ENCODE measurements at regions not wholly inside any gene's neighbourhood (a gene's known extent, or its start where the extent isn't known, plus 50 kb on each side); places are given as distances from the start of the nearest gene placed in this dataset.

DNA sequence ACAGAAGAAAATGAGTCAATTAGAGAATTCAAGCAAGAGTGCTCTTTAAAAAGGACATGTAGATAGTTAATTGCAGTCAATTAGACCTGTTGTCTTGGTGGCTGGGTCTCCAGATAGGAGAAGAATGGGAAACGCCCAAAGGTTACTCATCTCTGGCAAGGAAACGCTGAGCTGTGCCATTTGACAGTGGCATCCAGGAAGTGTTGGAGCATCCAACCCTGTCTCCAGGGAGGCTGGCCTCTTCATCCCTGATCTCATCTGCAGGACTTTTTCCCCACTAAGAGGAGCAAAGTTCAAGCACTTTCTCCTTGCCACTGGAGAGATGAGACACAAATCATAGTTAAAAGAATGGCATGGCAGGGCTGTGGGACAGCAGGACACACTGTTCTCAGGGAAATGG, 111.7 kb upstream of the MSX2 start:
- Histone ChIP-seq H3K4me3 (replicated peaks; ENCODE audit: insufficient read depth, low read length) (no peak overlapping the region), H3K27me3 (ENCODE audit: insufficient read depth, poor library complexity, severe bottlenecking) (no peaks in the 10 kb centered on the region), H3K27ac (replicated peaks) (no peak overlapping the region)
- DNase-seq (ENCODE audit: low read depth in 1 of 2, low spot score in 1 of 2) = no peak
- TF ChIP-seq, protein P1, sequence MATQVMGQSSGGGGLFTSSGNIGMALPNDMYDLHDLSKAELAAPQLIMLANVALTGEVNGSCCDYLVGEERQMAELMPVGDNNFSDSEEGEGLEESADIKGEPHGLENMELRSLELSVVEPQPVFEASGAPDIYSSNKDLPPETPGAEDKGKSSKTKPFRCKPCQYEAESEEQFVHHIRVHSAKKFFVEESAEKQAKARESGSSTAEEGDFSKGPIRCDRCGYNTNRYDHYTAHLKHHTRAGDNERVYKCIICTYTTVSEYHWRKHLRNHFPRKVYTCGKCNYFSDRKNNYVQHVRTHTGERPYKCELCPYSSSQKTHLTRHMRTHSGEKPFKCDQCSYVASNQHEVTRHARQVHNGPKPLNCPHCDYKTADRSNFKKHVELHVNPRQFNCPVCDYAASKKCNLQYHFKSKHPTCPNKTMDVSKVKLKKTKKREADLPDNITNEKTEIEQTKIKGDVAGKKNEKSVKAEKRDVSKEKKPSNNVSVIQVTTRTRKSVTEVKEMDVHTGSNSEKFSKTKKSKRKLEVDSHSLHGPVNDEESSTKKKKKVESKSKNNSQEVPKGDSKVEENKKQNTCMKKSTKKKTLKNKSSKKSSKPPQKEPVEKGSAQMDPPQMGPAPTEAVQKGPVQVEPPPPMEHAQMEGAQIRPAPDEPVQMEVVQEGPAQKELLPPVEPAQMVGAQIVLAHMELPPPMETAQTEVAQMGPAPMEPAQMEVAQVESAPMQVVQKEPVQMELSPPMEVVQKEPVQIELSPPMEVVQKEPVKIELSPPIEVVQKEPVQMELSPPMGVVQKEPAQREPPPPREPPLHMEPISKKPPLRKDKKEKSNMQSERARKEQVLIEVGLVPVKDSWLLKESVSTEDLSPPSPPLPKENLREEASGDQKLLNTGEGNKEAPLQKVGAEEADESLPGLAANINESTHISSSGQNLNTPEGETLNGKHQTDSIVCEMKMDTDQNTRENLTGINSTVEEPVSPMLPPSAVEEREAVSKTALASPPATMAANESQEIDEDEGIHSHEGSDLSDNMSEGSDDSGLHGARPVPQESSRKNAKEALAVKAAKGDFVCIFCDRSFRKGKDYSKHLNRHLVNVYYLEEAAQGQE (IDR thresholded peaks at IDR 0.05; ENCODE audit: insufficient replicate concordance, low read depth) = no peak
- TF ChIP-seq GABPA (IDR thresholded peaks at IDR 0.05; ENCODE audit: low read depth) (no peak), SPI1 (IDR thresholded peaks at IDR 0.05; ENCODE audit: borderline replicate concordance, low read depth) (no peak), POLR2AphosphoS5 (IDR thresholded peaks at IDR 0.05; ENCODE audit: low read depth) (no peak)
- TF ChIP-seq, protein P2, sequence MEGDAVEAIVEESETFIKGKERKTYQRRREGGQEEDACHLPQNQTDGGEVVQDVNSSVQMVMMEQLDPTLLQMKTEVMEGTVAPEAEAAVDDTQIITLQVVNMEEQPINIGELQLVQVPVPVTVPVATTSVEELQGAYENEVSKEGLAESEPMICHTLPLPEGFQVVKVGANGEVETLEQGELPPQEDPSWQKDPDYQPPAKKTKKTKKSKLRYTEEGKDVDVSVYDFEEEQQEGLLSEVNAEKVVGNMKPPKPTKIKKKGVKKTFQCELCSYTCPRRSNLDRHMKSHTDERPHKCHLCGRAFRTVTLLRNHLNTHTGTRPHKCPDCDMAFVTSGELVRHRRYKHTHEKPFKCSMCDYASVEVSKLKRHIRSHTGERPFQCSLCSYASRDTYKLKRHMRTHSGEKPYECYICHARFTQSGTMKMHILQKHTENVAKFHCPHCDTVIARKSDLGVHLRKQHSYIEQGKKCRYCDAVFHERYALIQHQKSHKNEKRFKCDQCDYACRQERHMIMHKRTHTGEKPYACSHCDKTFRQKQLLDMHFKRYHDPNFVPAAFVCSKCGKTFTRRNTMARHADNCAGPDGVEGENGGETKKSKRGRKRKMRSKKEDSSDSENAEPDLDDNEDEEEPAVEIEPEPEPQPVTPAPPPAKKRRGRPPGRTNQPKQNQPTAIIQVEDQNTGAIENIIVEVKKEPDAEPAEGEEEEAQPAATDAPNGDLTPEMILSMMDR (IDR thresholded peaks at IDR 0.05; ENCODE audit: insufficient read depth, low read length) = no peak

DNA sequence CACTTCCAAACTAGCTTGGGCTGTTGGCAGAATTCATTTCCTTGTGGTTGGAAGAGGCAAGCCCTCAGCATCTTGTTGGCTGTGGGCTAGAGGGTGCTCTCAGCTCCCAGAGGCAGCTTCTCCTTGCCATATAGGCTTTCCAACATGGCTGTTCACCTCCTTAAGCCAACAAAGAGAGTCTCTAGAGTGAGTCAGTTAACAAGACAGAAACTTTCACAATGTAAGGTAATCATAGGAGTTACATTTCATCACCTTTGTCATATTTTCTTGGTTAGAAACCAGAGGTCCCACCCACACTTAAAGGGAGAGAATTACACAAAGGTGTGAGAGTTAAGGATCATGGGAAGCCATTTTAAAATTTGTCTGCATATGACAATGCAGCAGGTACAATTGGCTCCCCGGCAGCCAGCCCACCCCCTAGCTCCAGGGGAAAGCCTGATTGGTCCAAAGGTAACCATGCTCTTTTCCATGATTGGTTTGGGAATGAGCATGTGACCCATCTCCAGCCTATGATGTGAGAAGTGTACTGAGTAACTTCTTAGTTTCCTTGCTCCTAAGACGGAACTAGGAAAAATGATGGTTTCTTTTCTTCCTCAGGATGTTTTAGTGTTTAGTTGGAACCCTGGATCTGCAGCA, 109.8 kb upstream of the MSX2 start:
- no peak overlapping the region for H3K4me3 ChIP-seq (replicated peaks; ENCODE audit: insufficient read depth, low read length)
- no peak overlapping the region for H3K27ac ChIP-seq (replicated peaks)
- no peaks in the 10 kb centered on the region for H3K27me3 ChIP-seq (ENCODE audit: insufficient read depth, poor library complexity, severe bottlenecking)
- no peak for DNase-seq (ENCODE audit: low read depth in 1 of 2, low spot score in 1 of 2)
- TF ChIP-seq POLR2AphosphoS5 (IDR thresholded peaks at IDR 0.05; ENCODE audit: low read depth) = no peak

DNA sequence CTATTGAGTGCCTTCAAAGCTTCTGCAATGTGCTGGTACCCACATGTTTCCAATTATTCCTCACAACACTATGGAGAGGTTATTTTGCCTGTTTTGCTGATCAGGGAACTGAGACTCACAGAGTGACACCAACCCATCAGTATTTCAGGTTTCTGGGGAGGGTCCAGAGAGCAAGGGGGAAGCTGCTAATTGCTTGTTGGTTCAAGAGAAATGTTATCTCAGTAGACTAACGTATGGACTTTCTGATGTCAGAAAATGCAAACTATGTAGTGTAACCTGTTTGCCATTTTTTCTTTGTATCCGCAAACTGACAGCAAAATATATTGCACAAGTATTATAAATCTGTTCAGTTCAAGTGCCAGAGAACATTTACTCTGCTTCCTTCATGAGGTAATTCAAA, 108.3 kb upstream of the MSX2 start:
- H3K4me3 ChIP-seq (replicated peaks; ENCODE audit: insufficient read depth, low read length) = no peak overlapping the region
- TF ChIP-seq GABPA (IDR thresholded peaks at IDR 0.05; ENCODE audit: low read depth) (no peak), POLR2AphosphoS5 (IDR thresholded peaks at IDR 0.05; ENCODE audit: low read depth) (no peak)
- DNase-seq (ENCODE audit: low read depth in 1 of 2, low spot score in 1 of 2) = no peak
- no peak overlapping the region for H3K27ac ChIP-seq (replicated peaks)
- no peaks in the 10 kb centered on the region for H3K27me3 ChIP-seq (ENCODE audit: insufficient read depth, poor library complexity, severe bottlenecking)

DNA sequence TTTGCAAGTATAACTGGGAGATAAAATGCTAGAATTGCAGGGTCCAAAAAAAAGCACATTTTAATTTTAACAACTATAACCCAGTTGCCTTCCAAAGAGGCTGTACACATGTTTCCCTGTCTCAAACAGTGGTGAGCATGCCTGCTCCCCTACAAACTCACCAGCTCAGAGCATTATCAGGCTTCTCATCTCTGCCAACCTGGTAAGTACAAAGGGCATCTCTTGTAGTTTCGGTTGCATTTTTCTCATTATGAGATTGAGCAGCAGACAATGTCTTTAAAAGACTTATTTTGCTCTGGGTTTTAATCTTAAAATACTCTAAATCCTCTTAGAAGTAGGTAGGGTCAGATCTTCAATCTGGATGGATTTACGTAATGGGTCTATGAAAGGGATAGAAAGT, 107.1 kb upstream of the MSX2 start:
- TF ChIP-seq, protein P2 (IDR thresholded peaks at IDR 0.05; ENCODE audit: insufficient read depth, low read length) = no peak
- TF ChIP-seq, protein P1 (IDR thresholded peaks at IDR 0.05; ENCODE audit: insufficient replicate concordance, low read depth) = no peak
- TF ChIP-seq GABPA (IDR thresholded peaks at IDR 0.05; ENCODE audit: low read depth) (no peak), SPI1 (IDR thresholded peaks at IDR 0.05; ENCODE audit: borderline replicate concordance, low read depth) (no peak), POLR2AphosphoS5 (IDR thresholded peaks at IDR 0.05; ENCODE audit: low read depth) (no peak)
- no peak overlapping the region for H3K4me3 ChIP-seq (replicated peaks; ENCODE audit: insufficient read depth, low read length)
- no peaks in the 10 kb centered on the region for H3K27me3 ChIP-seq (ENCODE audit: insufficient read depth, poor library complexity, severe bottlenecking)
- no peak overlapping the region for H3K27ac ChIP-seq (replicated peaks)
- no peak for DNase-seq (ENCODE audit: low read depth in 1 of 2, low spot score in 1 of 2)

DNA sequence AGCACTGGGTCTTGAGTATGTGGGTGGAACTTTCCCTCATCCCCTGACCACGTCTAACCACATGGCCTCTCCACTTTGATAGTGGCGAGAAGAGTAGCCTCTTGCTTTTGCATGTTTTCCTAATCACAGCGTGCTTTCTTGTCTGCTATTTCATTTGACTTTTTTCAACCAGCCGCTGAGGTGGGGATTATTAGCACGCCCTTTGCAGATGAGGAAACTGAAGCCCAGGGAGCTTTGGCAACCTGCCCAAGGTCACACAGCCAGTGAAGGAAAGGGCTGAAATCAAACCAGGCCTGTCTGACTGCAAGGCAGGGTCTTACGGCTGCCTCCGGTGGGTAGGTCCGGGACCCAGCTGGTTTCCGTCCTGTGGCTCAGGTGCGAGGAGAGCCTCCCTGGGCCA, 106.5 kb upstream of the MSX2 start:
- Histone ChIP-seq H3K4me3 (replicated peaks; ENCODE audit: insufficient read depth, low read length) (no peak overlapping the region), H3K27me3 (ENCODE audit: insufficient read depth, poor library complexity, severe bottlenecking) (no peaks in the 10 kb centered on the region), H3K27ac (replicated peaks) (no peak overlapping the region)
- TF ChIP-seq, protein P2 (IDR thresholded peaks at IDR 0.05; ENCODE audit: insufficient read depth, low read length) = no peak
- TF ChIP-seq GABPA (IDR thresholded peaks at IDR 0.05; ENCODE audit: low read depth) = no peak
- DNase-seq (ENCODE audit: low read depth in 1 of 2, low spot score in 1 of 2) = no peak
